ENCODE measurements at regions not wholly inside any gene's neighbourhood (a gene's known extent, or its start where the extent isn't known, plus 50 kb on each side); places are given as distances from the start of the nearest gene placed in this dataset.

DNA sequence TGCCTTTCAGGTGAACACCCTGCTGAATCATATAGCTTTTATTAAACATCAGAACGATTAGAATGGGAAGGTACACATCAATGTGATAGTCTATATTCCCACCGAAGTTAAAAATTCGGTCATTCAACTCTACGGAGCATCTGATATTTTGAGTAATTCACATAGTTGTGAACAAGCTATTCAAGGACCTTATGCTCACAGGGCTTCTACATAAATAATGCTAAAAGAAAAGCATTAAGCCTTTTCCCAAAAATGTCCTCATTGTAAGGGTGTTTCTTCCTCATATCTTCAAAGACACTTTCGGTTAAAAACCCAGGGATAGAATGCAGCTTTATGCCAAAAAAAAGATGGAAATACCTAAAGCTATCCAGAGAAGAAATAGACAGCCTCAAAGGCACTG, 79.7 kb upstream of the EDNRA start:
- Histone ChIP-seq H4K8ac (ENCODE audit: extremely low read depth, insufficient read depth, low read length) (no peak overlapping the region), H3K9me3 (ENCODE audit: insufficient read depth in 2 of 2, low read depth in 1 of 2, low read length in 1 of 2) (no peaks in the 10 kb centered on the region), H3K79me2 (ENCODE audit: control insufficient read depth in 1 of 2, insufficient read depth in 2 of 2, low read length in 2 of 2) (no peaks in the 10 kb centered on the region), H3K9ac (replicated peaks in 1 of 4; ENCODE audit: extremely low read depth in 1 of 4, low read depth in 3 of 4, low read length in 3 of 4) (no peak overlapping the region), H3K4me2 (ENCODE audit: insufficient read depth in 1 of 2, low read depth in 2 of 2, low read length in 2 of 2) (no peak overlapping the region), H2AK5ac (ENCODE audit: low read depth, low read length) (no peak overlapping the region), H2BK12ac (ENCODE audit: low read depth, low read length) (no peak overlapping the region), H3K27ac (ENCODE audit: low read depth, low read length) (no peak overlapping the region), H4K91ac (replicated peaks; ENCODE audit: insufficient read length, low read length) (no peak overlapping the region), H3K79me1 (ENCODE audit: low read depth, low read length) (no peaks in the 10 kb centered on the region), H2BK120ac (replicated peaks; ENCODE audit: low read depth, low read length) (no peak overlapping the region), H3K18ac (ENCODE audit: extremely low read depth, low read length) (no peak overlapping the region), H4K20me1 (replicated peaks in 1 of 2; ENCODE audit: control insufficient read depth in 1 of 2, insufficient read depth in 2 of 2, low read length in 2 of 2) (no peaks in the 10 kb centered on the region), H2BK15ac (ENCODE audit: low read length) (no peak overlapping the region), H3K23ac (ENCODE audit: insufficient read length) (no peak overlapping the region), H2BK20ac (ENCODE audit: low read length) (no peak overlapping the region), H3K36me3 (ENCODE audit: control insufficient read depth in 2 of 4, insufficient read depth in 4 of 4, low read length in 3 of 4) (no peaks in the 10 kb centered on the region), H3K23me2 (ENCODE audit: low read depth, low read length) (no peaks in the 10 kb centered on the region), H4K5ac (ENCODE audit: insufficient read length, low read depth, low read length) (no peak overlapping the region), H3K14ac (ENCODE audit: insufficient read length) (no peak overlapping the region), H3K27me3 (replicated peaks in 1 of 4; ENCODE audit: control insufficient read depth in 3 of 4, extremely low read depth in 1 of 4, insufficient read depth in 3 of 4, low read length in 3 of 4) (no peaks in the 10 kb centered on the region), H3K4ac (replicated peaks; ENCODE audit: insufficient read length, low read depth, low read length) (no peak overlapping the region), H3K4me3 (ENCODE audit: extremely low read depth in 1 of 4, insufficient read depth in 2 of 4, low read depth in 3 of 4, low read length in 4 of 4) (no peak overlapping the region), H2BK5ac (ENCODE audit: low read depth, low read length) (no peak overlapping the region), H3K4me1 (replicated peaks in 1 of 4; ENCODE audit: control insufficient read depth in 3 of 4, insufficient read depth in 4 of 4, low read length in 3 of 4) (no peaks in the 10 kb centered on the region), H2AFZ (ENCODE audit: low read length) (no peak overlapping the region), H3K56ac (replicated peaks; ENCODE audit: insufficient read length, low read depth, low read length) (no peak overlapping the region)
- TF ChIP-seq POLR2AphosphoS5 (IDR thresholded peaks at IDR 0.05; ENCODE audit: low read depth, low read length) (no peak), RNF2 (IDR thresholded peaks at IDR 0.05; ENCODE audit: borderline replicate concordance, low read depth, low read length, missing control alignments, poor library complexity, severe bottlenecking) (no peak), SIN3A (conservative IDR thresholded peaks at IDR 0.05 in 1 of 2, IDR thresholded peaks at IDR 0.05 in 1 of 2; ENCODE audit: low read depth in 1 of 2, low read length in 2 of 2) (no peak), EP300 (IDR thresholded peaks at IDR 0.05; ENCODE audit: borderline replicate concordance in 1 of 2, low read depth in 2 of 2, low read length in 2 of 2) (no peak), ASH2L (IDR thresholded peaks at IDR 0.05; ENCODE audit: low read length) (no peak), JUN (IDR thresholded peaks at IDR 0.05; ENCODE audit: low read depth, low read length) (no peak), SRF (IDR thresholded peaks at IDR 0.05; ENCODE audit: low read depth, low read length) (no peak), BRCA1 (IDR thresholded peaks at IDR 0.05; ENCODE audit: low read depth, low read length) (no peak), CBX5 (IDR thresholded peaks at IDR 0.05; ENCODE audit: low read depth, low read length) (no peak)
- FAIRE-seq (no peak), DNase-seq (ENCODE audit: low read depth in 1 of 2, low spot score in 2 of 2) (no peak)
- ChIA-PET CTCF (ENCODE audit: partially characterized antibody) (interaction anchor here (0.7 to 0.9 kb wide), 2 partner anchors 112 to 125 kb away, joined by 3 read pairs; no protein-coding TSS in a partner anchor), POLR2A (ENCODE audit: partially characterized antibody) (no interaction called here)
- WGBS, 2 experiments (ENCODE audit: extremely low coverage in 1 of 2, insufficient coverage in 1 of 2, insufficient read length in 1 of 2, insufficient replicate concordance in 2 of 2, low coverage in 1 of 2, low lambda C conversion rate in 2 of 2, missing lambda C conversion rate in 1 of 2) = 67% methylated on average over 5 of the region's 5 CpGs; no CpG with 5 or more reads in 1 of the 2 experiments
